Parathyroid adenoma (tissue), 2 donors: ENCODE measurements at regions not wholly inside any gene's neighbourhood (a gene's known extent, or its start where the extent isn't known, plus 50 kb on each side); places are given as distances from the start of the nearest gene placed in this dataset.

ENCODE experiments used
- H2AFZ ChIP-seq: fragments of 300-600 bp; sonication (generic); one replicate; pipeline ENCODE4 v1.7.0; 2017; ENCODE audit warnings: antibody characterized with exemption, mild to moderate bottlenecking
- H3K27ac ChIP-seq: fragments of 300-600 bp; sonication (generic); one replicate; pipeline ENCODE4 v1.7.0; 2017
- H3K27me3 ChIP-seq: fragments of 300-600 bp; sonication (generic); one replicate; pipeline ENCODE4 v1.7.0; 2017; ENCODE audit warnings: low read length; ENCODE audit not compliant: control insufficient read depth, insufficient read depth
- H3K36me3 ChIP-seq: fragments of 300-600 bp; sonication (generic); one replicate; pipeline ENCODE4 v1.7.0; 2017; ENCODE audit warnings: low read length; ENCODE audit not compliant: control insufficient read depth, insufficient read depth
- H3K4me1 ChIP-seq: fragments of 300-600 bp; sonication (generic); one replicate; pipeline ENCODE4 v1.7.0; 2017; ENCODE audit warnings: control low read depth
- H3K4me2 ChIP-seq: fragments of 300-600 bp; sonication (generic); one replicate; pipeline ENCODE4 v1.7.0; 2017; ENCODE audit warnings: low read length
- H3K4me3 ChIP-seq: fragments of 300-600 bp; sonication (generic); one replicate; pipeline ENCODE4 v1.7.0; 2017; ENCODE audit warnings: low read depth, low read length
- H3K79me2 ChIP-seq: fragments of 300-600 bp; sonication (generic); one replicate; pipeline ENCODE4 v1.7.0; 2017; ENCODE audit warnings: control low read depth
- H3K9ac ChIP-seq: fragments of 300-600 bp; sonication (generic); one replicate; pipeline ENCODE4 v1.7.0; 2017; ENCODE audit warnings: mild to moderate bottlenecking
- H3K9me3 ChIP-seq: fragments of 300-600 bp; sonication (generic); one replicate; pipeline ENCODE4 v1.7.0; 2017; ENCODE audit warnings: low read length; ENCODE audit not compliant: control insufficient read depth
- TF ChIP-seq, protein P1 (sequence below): fragments of 300-600 bp; sonication (generic); IDR thresholded peaks from one replicate; pipeline ENCODE4 v1.7.0; 2017; ENCODE audit warnings: antibody characterized with exemption, mild to moderate bottlenecking
- donor health status: primary hyperparathyroidism.

DNA sequence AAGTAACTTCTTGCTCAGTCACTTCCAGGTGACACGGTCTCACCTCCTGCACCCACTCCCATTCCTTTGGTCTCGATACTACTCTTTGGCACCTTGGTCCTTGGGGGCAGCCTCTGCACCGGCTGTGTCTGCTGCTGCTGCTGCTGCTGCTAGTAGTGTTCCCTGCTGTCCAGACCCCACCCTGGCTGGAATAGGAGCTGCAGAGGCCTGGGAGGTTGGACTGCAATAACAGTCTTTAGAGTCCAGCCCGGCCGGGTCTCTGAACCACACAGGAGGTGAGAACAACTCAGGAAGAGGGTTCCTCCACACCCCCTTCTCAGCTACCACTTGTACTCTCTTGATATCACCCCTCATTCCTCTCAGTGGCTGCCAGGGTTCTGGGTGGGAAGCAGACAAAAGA lies 231.1 kb upstream of the NLRP1 start:
- H3K27me3 ChIP-seq: no peaks in the 10 kb centered on the region
- H3K4me3 ChIP-seq: no peak overlapping the region
- H3K9ac ChIP-seq: no peak overlapping the region
- H3K36me3 ChIP-seq: no peaks in the 10 kb centered on the region
- H3K9me3 ChIP-seq: no peaks in the 10 kb centered on the region
- no peaks in the 10 kb centered on the region for H3K4me1 ChIP-seq
- no peak overlapping the region for H3K27ac ChIP-seq
- H3K4me2 ChIP-seq: no peak overlapping the region
- H3K79me2 ChIP-seq: no peaks in the 10 kb centered on the region
- no peak overlapping the region for H2AFZ ChIP-seq
- TF ChIP-seq, protein P1, sequence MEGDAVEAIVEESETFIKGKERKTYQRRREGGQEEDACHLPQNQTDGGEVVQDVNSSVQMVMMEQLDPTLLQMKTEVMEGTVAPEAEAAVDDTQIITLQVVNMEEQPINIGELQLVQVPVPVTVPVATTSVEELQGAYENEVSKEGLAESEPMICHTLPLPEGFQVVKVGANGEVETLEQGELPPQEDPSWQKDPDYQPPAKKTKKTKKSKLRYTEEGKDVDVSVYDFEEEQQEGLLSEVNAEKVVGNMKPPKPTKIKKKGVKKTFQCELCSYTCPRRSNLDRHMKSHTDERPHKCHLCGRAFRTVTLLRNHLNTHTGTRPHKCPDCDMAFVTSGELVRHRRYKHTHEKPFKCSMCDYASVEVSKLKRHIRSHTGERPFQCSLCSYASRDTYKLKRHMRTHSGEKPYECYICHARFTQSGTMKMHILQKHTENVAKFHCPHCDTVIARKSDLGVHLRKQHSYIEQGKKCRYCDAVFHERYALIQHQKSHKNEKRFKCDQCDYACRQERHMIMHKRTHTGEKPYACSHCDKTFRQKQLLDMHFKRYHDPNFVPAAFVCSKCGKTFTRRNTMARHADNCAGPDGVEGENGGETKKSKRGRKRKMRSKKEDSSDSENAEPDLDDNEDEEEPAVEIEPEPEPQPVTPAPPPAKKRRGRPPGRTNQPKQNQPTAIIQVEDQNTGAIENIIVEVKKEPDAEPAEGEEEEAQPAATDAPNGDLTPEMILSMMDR: no peak

- no peak overlapping the region for H2AFZ ChIP-seq
- no peaks in the 10 kb centered on the region for H3K4me1 ChIP-seq
- H3K4me2 ChIP-seq: no peak overlapping the region
- no peaks in the 10 kb centered on the region for H3K27me3 ChIP-seq
- H3K4me3 ChIP-seq: no peak overlapping the region
- no peaks in the 10 kb centered on the region for H3K9me3 ChIP-seq
- no peak overlapping the region for H3K27ac ChIP-seq
- TF ChIP-seq, protein P1: no peak
- H3K36me3 ChIP-seq: no peaks in the 10 kb centered on the region
- H3K79me2 ChIP-seq: no peaks in the 10 kb centered on the region
- H3K9ac ChIP-seq: no peak overlapping the region
Measured at GRCh38 chr17:5816491-5817070, 232.3 kb upstream of the NLRP1 start.

DNA sequence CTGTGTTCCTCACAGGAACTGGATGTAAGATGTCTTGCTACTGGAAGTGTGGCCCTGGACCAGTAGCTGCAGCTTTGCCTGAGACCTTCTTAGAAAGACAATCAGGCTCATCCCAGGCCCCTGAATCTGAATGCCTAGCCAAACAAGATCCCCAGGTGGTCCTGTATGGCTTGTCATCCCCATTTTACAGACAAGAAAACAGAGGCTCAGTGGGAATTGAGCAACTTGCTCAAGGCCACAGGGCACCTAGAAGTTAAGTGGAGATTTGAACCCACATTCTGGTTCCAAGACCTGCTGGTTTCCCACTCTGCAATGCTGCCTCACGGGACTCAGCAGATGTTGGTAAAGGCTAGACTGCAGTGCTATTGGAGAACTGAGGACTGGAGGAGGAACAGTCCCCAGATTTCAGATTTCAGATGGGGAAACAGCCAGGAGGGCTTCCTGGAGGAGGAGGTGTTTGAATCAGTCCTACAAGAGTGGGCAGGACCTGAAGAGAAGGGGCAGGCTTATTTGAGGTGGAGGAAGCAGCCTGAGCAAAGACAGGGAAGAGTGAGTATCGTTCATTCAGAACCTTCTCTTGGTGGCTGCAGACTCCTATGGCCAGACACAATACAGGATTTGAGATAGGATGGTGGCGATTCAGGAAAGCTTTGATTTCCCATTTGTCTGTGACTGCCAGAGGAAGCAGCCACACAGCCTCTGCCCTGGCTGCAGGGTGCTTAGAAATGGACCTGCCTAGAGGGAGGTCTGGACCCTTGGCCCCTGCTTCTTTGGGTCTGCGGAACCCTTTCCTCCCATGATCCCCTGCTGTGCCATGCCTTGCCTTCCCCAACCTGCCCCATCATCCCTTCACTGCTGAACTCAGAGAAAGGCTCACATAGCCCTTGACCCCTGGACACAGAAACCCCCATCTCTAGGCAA lies 233.4 kb upstream of the NLRP1 start:
- TF ChIP-seq, protein P1: no peak
- no peaks in the 10 kb centered on the region for H3K36me3 ChIP-seq
- H3K9ac ChIP-seq: no peak overlapping the region
- H3K4me2 ChIP-seq: no peak overlapping the region
- no peak overlapping the region for H3K27ac ChIP-seq
- H3K4me3 ChIP-seq: no peak overlapping the region
- no peaks in the 10 kb centered on the region for H3K79me2 ChIP-seq
- H3K27me3 ChIP-seq: no peaks in the 10 kb centered on the region
- no peaks in the 10 kb centered on the region for H3K4me1 ChIP-seq
- H2AFZ ChIP-seq: no peak overlapping the region
- no peaks in the 10 kb centered on the region for H3K9me3 ChIP-seq

GRCh38 chr17:5819396-5819795 lies 235.1 kb upstream of the NLRP1 start:
- H3K9ac ChIP-seq: no peak overlapping the region
- TF ChIP-seq, protein P1: no peak

More at GRCh38 chr17:5819396-5819795, 235.1 kb upstream of the NLRP1 start:
- H3K36me3 ChIP-seq: no peaks in the 10 kb centered on the region
- no peak overlapping the region for H3K4me2 ChIP-seq
- H3K79me2 ChIP-seq: no peaks in the 10 kb centered on the region
- no peaks in the 10 kb centered on the region for H3K27me3 ChIP-seq
- no peak overlapping the region for H2AFZ ChIP-seq
- H3K4me3 ChIP-seq: no peak overlapping the region
- no peaks in the 10 kb centered on the region for H3K4me1 ChIP-seq
- H3K27ac ChIP-seq: no peak overlapping the region
- H3K9me3 ChIP-seq: no peaks in the 10 kb centered on the region
